Spleen (tissue), 11 donors: ENCODE measurements at regions not wholly inside any gene's neighbourhood (a gene's known extent, or its start where the extent isn't known, plus 50 kb on each side); places are given as distances from the start of the nearest gene placed in this dataset.

Source experiments
- DNase-seq: peaks from one replicate; pipeline ENCODE4 v3.0.0-alpha.2; 2020
- H3K27ac ChIP-seq, 8 donors: fragments of 200-600 bp; sonication (generic) in 7 of 8; 1 replicate in 4 of 8; 2 replicates in 4 of 8; pipeline versions ENCODE4 v1.5.0 to v1.8.0; 2016 to 2021; ENCODE audit warnings: inconsistent platforms in 4 of 8, mild to moderate bottlenecking in 4 of 8, moderate library complexity in 1 of 8
- H3K27me3 ChIP-seq, 7 donors: fragments of 200-600 bp; sonication (generic) in 6 of 7; replicated peaks in 1 of 7; 1 replicate in 4 of 7; 2 replicates in 3 of 7; pipeline versions ENCODE4 v1.5.0 to v1.8.0; 2016 to 2021; ENCODE audit warnings: inconsistent platforms in 3 of 7, mild to moderate bottlenecking in 1 of 7
- H3K36me3 ChIP-seq, 6 donors: fragments of 200-600 bp; sonication (generic) in 5 of 6; 1 replicate in 4 of 6; 2 replicates in 2 of 6; pipeline versions ENCODE4 v1.5.0 to v1.8.0; 2016 to 2021; ENCODE audit warnings: inconsistent platforms in 2 of 6
- H3K4me1 ChIP-seq, 6 donors: fragments of 200-600 bp; sonication (generic) in 5 of 6; 1 replicate in 3 of 6; 2 replicates in 3 of 6; pipeline versions ENCODE4 v1.5.0 to v1.8.0; 2016 to 2021; ENCODE audit warnings: inconsistent platforms in 3 of 6
- H3K4me3 ChIP-seq, 8 donors: fragments of 200-600 bp; sonication (generic) in 7 of 8; 1 replicate in 4 of 8; 2 replicates in 4 of 8; pipeline versions ENCODE4 v1.5.0 to v1.8.0; 2016 to 2021; ENCODE audit warnings: inconsistent platforms in 4 of 8, mild to moderate bottlenecking in 4 of 8, moderate library complexity in 2 of 8
- H3K9me3 ChIP-seq, 8 donors: fragments of 200-600 bp; sonication (generic) in 7 of 8; 1 replicate in 4 of 8; 2 replicates in 4 of 8; pipeline versions ENCODE4 v1.5.0 to v1.8.0; 2016 to 2021; ENCODE audit warnings: inconsistent platforms in 4 of 8
- POLR2A ChIP-seq, 3 donors: fragments of 450-650 bp; IDR thresholded peaks; one replicate each; pipeline ENCODE4 v1.5.1; 2017; ENCODE audit warnings: antibody characterized with exemption in 3 of 3, mild to moderate bottlenecking in 1 of 3
- POLR2AphosphoS5 ChIP-seq, 3 donors: sonication (generic); formaldehyde crosslinking; IDR thresholded peaks; one replicate each; pipeline ENCODE4 v1.5.1; 2017; ENCODE audit warnings: antibody characterized with exemption in 3 of 3
- WGBS, 5 donors: extraction: QIAGEN DNeasy Blood & Tissue Kit in 3 of 5; methylation state at CpG; one replicate each; pipeline versions ENCODE4 v1.1.5 to v1.1.7; 2013 to 2018; 5-methylcytosine and 5-hydroxymethylcytosine counted together
- intact Hi-C: fragments of 100-400 bp; cut with DNase I; formaldehyde crosslinking; loops from one replicate; pipeline ENCODE4 v1.15.0; 2023; ENCODE audit warnings: low total_unique reads
- TF ChIP-seq, protein P1 (sequence below), 11 experiments: fragments of 200-600 bp in 7 of 11; fragments of 450-650 bp in 4 of 11; sonication (generic) in 4 of 11; IDR thresholded peaks in 8 of 11; conservative IDR thresholded peaks in 3 of 11; 1 replicate in 7 of 11; 2 replicates in 4 of 11; pipeline versions ENCODE4 v1.4.0 to v1.8.0; 2016 to 2021; ENCODE audit warnings: antibody characterized with exemption in 11 of 11, inconsistent platforms in 4 of 11, mild to moderate bottlenecking in 1 of 11
- donor health status: healthy with polysubstance abuse.
- donor health status: DM: no; HTN: no; CAD: no; lungs with moderate emphysema.
- donor health status: DM: no; HTN: no; CAD: no.
- donor health status: Bipolar disorder and iron deficiency.
- donor health status: healthy.
- donor health status: DM: no; HTN: no; CAD: no.
- donor health status: DM: yes; HTN: yes; CAD: no.

DNA sequence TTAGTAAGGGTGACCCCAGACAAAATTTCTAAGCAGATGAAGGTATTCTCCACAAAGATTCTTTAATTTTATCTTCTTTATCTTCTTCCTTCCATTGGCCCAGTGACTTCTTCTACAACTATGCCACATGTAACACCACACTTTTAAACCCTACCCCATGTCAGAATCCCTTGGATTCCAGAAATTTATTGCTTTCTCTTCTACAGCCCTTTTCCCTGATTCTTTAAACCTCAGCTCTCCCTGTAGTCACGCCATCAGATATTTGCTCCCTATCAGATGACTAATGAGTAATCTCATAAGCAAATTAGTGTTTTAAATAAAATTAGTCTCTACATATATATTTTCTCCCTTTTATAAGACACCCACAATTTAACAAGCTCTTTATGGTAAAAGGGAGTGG, 423.4 kb upstream of the CHORDC1 start:
- intact Hi-C loops = no loop called here

DNA sequence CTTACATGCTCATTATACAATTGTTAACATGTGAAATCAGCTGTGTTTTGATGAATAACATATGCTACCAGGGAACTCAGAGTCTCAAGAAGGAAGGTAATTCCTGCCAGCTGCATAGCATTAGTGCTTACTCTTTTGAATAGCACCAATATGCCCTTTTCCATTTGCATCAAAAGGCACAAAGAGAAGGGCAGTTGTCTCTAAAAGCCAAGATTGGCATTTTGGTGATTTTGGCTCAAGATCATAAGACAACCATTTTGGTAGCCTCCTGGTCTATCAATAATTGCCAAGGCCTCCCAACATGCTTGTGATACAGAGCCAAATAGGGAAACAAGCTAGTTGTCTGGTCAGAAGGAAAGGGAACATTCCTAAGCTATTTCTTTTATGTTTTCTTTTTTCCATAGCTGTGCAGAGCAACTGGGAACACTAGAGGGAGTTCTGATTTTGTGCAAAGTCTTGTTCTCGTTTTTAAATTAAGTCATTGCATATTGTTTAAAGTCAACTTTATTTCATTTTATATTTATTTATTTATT, 416.7 kb upstream of the CHORDC1 start:
- WGBS, 5 donors = 0 to 14% (median 10%) methylated on average over 1 of the region's 1 CpG
- no peaks in the 10 kb centered on the region for H3K36me3 ChIP-seq
- no peaks in the 10 kb centered on the region for H3K27me3 ChIP-seq
- peaks cover 0 to 7% (median 0%) of the 10 kb centered on the region in 8 donors for H3K9me3 ChIP-seq
- no peaks in the 10 kb centered on the region for H3K4me1 ChIP-seq
- H3K4me3 ChIP-seq = no peak overlapping the region
- intact Hi-C loops = no loop called here
- DNase-seq = no peak
- TF ChIP-seq POLR2A (IDR thresholded peaks at IDR 0.05) = no peak
- TF ChIP-seq POLR2AphosphoS5 (IDR thresholded peaks at IDR 0.05) = no peak
- TF ChIP-seq, protein P1, sequence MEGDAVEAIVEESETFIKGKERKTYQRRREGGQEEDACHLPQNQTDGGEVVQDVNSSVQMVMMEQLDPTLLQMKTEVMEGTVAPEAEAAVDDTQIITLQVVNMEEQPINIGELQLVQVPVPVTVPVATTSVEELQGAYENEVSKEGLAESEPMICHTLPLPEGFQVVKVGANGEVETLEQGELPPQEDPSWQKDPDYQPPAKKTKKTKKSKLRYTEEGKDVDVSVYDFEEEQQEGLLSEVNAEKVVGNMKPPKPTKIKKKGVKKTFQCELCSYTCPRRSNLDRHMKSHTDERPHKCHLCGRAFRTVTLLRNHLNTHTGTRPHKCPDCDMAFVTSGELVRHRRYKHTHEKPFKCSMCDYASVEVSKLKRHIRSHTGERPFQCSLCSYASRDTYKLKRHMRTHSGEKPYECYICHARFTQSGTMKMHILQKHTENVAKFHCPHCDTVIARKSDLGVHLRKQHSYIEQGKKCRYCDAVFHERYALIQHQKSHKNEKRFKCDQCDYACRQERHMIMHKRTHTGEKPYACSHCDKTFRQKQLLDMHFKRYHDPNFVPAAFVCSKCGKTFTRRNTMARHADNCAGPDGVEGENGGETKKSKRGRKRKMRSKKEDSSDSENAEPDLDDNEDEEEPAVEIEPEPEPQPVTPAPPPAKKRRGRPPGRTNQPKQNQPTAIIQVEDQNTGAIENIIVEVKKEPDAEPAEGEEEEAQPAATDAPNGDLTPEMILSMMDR (IDR thresholded peaks at IDR 0.05 in 8 of 11, conservative IDR thresholded peaks at IDR 0.05 in 3 of 11) = no peak
- no peak overlapping the region for H3K27ac ChIP-seq

More for the DNA sequence above, 423.4 kb upstream of the CHORDC1 start:
- no peak for DNase-seq
- H3K27ac ChIP-seq = no peak overlapping the region
- no peaks in the 10 kb centered on the region for H3K27me3 ChIP-seq
- no peaks in the 10 kb centered on the region for H3K36me3 ChIP-seq
- H3K4me1 ChIP-seq = no peaks in the 10 kb centered on the region
- H3K4me3 ChIP-seq = no peak overlapping the region
- TF ChIP-seq POLR2A (IDR thresholded peaks at IDR 0.05) = no peak
- WGBS, 5 donors = 84 to 98% (median 90%) methylated on average over 1 of the region's 1 CpG
- H3K9me3 ChIP-seq = no peaks in the 10 kb centered on the region

- TF ChIP-seq POLR2AphosphoS5 (IDR thresholded peaks at IDR 0.05) = no peak
- no peak for TF ChIP-seq POLR2A (IDR thresholded peaks at IDR 0.05)
- TF ChIP-seq, protein P1 (IDR thresholded peaks at IDR 0.05 in 8 of 11, conservative IDR thresholded peaks at IDR 0.05 in 3 of 11) = no peak
- 80 to 97% (median 95%) methylated on average over 1 of the region's 1 CpG for WGBS, 5 donors
Measured at GRCh38 chr11:90635886-90636285, 413.0 kb upstream of the CHORDC1 start.

DNA sequence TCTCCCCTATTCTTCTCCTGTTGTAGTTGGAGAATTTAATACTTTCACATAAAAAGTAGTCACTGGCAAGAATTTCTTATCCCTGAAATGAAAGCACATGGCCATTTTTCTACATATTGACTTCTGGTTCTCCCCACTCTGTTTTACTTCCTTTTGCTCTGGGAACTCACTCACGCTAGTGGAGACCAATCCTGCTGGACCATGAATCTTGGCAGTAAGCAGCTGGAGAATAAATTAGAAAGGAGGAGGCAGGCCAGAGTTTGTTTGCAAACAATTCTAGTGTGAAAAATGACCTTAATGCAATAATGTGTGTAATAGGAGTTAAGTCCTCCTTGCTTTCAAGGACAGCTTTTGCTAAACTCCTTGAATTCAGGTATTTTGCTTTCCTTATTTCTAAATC, 412.3 kb upstream of the CHORDC1 start:
- no peak for DNase-seq
- WGBS, 5 donors = 81 to 98% (median 94%) methylated on average over 1 of the region's 1 CpG

More at GRCh38 chr11:90635886-90636285, 413.0 kb upstream of the CHORDC1 start:
- Histone ChIP-seq H3K9me3 (peaks cover 0 to 7% (median 0%) of the 10 kb centered on the region in 8 donors), H3K27me3 (no peaks in the 10 kb centered on the region), H3K4me1 (no peaks in the 10 kb centered on the region), H3K27ac (no peak overlapping the region), H3K36me3 (no peaks in the 10 kb centered on the region), H3K4me3 (no peak overlapping the region)
- DNase-seq = no peak
- intact Hi-C loops = no loop called here

More for the DNA sequence above, 412.3 kb upstream of the CHORDC1 start:
- Histone ChIP-seq H3K27ac (no peak overlapping the region), H3K4me3 (no peak overlapping the region), H3K4me1 (no peaks in the 10 kb centered on the region), H3K9me3 (peaks cover 0 to 7% (median 0%) of the 10 kb centered on the region in 8 donors), H3K36me3 (no peaks in the 10 kb centered on the region), H3K27me3 (no peaks in the 10 kb centered on the region)
- no peak for TF ChIP-seq POLR2A (IDR thresholded peaks at IDR 0.05)
- TF ChIP-seq POLR2AphosphoS5 (IDR thresholded peaks at IDR 0.05) = no peak
- TF ChIP-seq, protein P1 (IDR thresholded peaks at IDR 0.05 in 8 of 11, conservative IDR thresholded peaks at IDR 0.05 in 3 of 11) = no peak
- intact Hi-C loops = no loop called here
